Head of caudate nucleus (tissue), 42 donors: ENCODE measurements at regions not wholly inside any gene's neighbourhood (a gene's known extent, or its start where the extent isn't known, plus 50 kb on each side); places are given as distances from the start of the nearest gene placed in this dataset.

Source experiments
- DNase-seq, 42 donors: peaks; one replicate each; pipeline versions ENCODE4 v3.0.0 to v3.0.0-alpha.2; 2020 to 2021; ENCODE audit warnings: mixed read lengths in 7 of 42
- intact Hi-C: fragments of 100-400 bp; cut with DNase I; formaldehyde crosslinking; loops from one replicate; pipeline ENCODE4 v1.15.0; 2022

DNA sequence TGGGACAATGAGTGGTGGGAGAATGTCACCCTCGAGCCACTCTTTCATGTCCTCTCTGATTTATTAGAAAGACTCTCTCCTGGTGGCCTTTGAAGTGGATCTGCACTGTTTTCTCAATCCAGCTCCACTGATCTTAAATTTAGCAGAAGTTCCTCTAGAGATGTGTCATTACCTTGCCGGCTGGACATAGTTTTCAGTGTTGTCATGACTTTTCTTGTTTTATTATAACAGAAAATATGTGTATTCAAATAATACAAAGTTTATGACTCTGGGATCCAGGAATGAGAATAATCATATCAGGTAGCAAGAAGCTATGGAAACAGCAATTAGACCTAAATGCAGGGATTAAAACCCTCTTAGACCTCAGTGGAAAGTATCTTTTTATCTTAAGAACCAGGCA lies 247.5 kb upstream of the ELAC2 start:
- intact Hi-C loops = no loop called here
- DNase-seq = no peak

DNA sequence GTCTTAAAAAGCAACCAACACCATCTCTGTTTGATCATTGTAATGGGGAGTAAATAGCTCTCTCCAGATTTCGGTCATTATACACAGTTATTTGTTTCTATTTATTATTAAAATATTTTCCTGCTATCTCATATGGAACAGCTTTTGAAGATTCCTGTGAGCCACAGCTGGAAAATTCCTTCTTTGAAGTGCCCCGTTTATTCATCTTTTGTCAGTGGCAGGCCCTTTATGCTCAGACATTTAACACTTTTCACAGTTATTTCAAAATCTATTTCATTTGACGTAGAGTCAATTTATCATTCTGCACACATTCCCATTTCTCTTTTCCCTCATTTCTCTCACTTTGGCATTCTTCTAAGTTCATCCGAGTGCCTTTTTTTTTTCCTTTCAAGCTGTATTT lies 245.9 kb upstream of the ELAC2 start:
- DNase-seq = no peak
- intact Hi-C loops = no loop called here

DNA sequence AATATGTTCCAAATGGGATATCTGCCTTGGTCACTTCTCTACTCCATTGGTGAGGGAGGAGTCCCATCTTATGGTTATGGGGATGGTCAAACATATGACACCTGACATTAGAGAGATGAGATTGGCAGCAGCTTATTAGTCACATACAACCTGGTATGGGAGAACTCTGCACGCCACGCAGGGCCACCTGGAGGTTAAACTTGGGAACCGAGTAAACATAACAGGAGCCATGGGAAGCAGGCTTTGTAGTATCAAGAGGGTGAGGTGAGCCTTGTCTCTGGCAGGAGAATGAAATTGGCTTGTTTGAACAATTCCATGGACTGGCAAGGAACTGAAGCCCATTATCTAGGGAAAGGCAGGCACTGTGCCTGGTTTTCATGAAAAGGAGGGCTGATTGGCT lies 238.7 kb upstream of the ELAC2 start:
- no peak for DNase-seq
- intact Hi-C loops = no loop called here

DNA sequence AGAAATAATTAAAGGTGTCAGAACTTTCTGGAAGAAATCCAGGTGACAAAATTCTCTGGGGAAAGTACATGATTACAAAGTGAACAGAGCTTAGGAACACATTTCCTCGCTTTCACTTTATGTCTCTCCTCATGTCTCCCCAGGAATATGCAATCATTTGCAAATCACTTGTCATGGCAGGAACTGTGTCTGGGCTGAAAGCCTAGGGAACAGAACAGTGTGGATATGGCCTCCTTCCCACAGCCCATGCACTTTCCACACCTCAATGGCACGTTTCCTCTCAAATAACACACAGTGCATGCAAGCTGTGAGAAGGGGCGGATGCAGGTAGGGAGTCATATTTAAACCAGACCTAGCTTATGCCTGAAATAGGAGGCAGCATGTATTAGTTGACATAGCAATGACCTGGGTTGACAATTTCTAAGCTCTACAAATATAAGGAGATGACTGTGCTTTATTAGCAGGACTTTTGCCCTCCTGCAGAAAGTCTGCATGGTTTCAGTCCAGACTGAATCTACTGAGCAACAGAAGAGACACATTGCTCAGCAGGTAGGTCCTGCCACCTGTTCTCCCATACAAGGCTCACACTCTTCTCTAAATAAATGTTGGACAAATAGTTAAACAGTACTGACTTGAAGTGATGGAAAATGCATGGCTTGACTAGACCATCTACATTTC lies 236.0 kb upstream of the ELAC2 start:
- DNase-seq = no peak
- intact Hi-C loops = no loop called here

DNA sequence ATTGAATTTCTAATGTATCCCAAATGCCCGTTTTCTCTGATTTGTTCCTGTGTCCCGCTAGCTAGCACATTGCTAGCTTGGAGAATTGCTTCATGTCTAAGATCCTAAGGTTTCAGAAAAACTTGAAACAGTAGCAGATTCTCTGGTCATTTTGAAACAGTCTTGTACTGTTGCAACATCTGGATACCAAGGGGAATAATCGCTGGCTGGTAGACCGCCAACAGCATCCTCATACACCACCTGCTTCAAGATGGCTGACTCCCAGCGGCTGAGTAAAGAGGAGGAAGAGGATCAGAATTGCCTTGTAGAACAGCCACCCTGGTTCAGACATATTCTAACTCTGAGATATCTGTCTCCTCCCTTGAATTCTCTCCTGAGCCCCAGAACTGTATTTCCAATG lies 226.7 kb upstream of the ELAC2 start:
- intact Hi-C loops = no loop called here
- no peak for DNase-seq

DNA sequence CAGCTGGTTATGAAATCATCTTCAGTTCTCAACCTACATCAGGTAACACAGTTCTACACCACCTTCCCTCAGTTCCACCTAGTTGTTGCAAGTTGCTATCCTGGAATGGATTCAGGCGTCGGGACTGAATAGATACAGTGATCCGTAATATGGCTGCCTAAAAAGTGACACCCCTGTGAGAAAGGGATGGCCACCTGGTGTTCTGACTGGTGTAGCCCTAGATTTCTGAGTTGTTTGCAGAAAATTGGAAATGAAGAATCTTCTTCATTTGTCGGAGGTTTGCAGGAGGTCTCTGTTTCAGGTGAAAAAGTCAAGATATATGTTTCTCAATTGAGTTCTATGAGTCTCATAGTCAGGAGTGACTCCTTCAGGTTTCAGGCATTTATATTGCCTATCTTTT lies 225.8 kb upstream of the ELAC2 start:
- intact Hi-C loops = no loop called here
- DNase-seq = no peak

DNA sequence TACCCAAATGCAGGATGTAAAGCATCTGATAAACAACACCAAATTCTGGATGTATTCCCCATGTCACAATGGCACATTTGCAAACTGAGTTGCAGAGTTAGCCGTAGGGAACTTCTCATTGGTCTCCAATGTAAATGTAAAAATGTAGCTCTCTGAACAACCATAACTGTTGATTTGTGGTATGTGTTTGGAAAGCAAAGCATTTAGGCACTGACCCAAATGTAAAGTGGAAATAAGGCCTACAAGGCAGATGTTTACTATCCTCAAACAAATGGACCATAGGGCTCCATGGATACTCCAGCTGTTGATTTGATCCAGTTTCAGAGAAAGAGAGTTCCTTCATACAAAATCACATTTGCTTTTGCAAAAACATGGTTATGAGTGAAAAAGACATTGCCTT lies 223.0 kb upstream of the ELAC2 start:
- DNase-seq = no peak
- intact Hi-C loops = no loop called here

DNA sequence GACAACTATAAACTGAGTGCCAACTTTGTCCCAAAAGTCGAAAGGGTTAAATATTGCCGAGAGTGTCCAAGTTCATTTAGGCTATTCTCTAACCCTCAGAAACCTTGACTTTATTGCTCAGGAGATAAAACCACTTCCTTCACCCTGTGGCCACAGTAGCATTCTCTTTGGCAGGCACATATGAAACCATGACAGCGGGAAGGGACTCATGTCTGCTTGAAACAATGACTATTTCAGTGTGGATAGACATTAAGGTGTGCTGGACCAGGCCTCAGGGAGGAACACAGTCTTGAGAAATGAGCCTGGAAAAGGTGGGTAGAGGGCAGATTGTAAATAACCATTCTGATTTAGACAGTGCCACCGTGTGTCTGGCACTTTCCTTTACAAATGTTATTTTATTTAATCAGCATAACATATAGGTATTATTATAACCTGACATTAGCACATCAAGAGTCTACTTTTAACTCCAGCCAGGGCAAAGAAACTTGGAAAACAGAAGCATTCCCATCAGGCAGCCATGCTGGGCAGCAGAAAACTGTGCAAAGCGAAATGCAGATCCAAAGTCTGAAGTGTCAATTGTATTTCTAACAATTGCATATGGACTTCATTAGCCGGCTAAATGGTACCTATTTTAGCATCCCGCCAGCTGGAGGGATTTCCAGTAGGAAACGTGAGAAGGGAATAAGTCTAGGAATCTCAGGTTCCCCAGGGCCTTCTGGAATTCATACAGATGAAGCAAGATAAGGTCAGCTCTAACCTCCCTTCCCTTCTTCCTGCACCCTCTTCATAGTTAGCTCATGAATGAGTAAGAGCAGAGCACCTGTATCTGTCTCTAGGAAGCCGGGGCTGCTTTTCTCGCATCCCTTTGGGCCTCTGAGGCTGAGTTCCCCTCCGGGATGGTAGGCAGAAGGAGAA lies 212.8 kb upstream of the ELAC2 start:
- DNase-seq = no peak
- intact Hi-C loops = no loop called here

DNA sequence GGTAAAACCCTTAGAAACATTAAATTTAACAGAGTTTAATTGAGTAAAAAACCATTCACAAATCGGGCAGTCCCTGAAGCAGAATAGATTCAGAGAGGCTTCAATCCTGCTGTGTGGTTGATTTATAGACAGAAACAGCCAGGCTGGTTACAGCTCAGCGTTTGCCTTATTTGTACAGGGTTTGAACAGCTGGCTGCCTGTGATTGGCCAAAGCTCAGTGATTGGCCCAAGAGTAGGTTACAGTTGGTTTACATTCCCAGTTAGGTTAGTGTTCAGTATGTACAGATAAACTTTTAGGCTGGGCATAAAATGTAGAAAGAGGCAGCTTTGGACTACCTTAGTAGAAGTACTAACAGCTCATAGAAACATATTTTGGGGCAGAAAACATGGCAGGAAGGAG lies 210.4 kb upstream of the ELAC2 start:
- DNase-seq = no peak
- intact Hi-C loops = no loop called here

DNA sequence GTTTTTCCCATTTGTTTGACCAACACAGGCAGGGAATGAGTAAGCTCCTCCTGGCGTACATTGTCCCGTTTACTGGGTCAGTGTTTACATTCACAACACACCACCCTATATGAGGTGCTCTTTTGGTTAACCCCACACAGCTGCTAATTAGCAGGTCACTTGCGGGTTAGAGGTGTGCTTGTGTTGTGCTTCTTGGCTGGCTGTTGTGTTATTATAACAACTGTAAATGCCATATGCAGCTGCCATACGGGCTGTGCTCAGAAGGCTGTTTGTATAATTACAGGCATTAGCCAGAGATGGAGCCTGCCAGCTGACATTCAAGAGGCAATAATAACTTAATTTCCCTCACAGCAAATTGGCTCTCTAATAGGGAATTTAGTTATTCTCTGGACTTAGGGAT lies 205.1 kb upstream of the ELAC2 start:
- no peak for DNase-seq
- intact Hi-C loops = no loop called here

DNA sequence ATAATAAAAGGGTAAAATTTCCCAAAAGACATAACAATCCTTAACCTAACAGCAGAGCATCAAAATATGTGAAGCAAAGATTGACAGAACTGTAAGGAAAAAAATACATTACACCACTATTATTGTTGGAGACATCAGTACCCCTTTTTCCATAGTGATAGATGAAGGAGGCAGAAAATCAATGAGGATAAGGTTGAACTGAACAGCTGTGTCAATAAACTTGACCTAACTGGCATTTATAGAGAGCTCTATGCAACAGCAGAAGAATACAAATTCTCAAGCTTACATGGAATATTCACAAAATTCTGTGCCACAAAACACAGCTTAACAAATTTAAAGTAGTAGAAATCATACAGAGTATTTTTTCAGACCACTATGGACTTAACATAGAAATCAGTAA lies 195.0 kb upstream of the ELAC2 start:
- intact Hi-C loops = no loop called here
- no peak for DNase-seq

DNA sequence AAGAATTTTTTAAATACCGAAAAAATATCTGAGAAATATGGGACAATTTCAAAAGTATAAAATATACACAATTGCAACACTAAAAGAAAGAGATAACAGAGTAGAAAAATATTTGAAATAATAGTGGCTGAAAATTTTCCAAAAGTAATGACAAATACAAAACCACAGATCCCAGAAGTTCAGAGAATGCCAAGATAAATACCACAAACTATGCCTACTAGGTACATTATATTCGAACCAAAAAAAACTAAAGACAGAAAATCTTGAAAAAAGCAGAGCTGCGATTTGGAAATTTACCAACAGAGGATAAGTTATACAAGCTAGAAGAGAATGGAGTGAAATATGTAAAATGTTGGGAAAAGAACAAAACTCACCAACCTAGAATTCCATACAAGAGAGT lies 191.3 kb upstream of the ELAC2 start:
- intact Hi-C loops = no loop called here
- DNase-seq = no peak

DNA sequence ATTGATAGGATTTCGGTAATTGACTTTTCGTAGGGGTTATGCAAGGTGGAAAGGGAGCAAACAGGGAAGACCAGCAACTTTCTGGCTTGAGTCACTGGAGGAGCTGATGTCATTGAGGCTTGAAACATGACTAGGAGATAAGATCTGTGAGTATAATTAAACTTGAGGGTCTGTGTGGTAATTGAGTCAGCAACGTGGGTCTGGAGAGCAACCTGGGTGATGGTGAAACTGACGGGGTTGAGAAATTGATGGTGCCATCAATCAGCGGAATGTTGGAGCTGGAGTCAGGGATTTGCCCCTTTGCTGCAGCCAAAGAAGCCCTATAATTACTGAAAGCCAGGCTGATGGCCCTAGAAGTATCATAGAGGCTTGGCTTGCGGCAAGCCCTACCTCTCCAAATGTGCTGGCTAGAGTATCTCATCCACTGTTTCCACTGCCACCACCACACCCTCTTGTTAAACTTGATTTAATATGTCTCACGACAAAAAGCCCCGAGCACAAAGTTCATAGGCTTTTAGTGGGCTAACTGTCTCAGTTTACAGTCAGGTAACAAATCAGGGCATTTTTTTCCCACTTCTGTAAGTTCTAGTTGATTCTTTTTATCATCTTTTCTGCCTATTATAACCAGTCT lies 186.9 kb upstream of the ELAC2 start:
- no peak for DNase-seq

DNA sequence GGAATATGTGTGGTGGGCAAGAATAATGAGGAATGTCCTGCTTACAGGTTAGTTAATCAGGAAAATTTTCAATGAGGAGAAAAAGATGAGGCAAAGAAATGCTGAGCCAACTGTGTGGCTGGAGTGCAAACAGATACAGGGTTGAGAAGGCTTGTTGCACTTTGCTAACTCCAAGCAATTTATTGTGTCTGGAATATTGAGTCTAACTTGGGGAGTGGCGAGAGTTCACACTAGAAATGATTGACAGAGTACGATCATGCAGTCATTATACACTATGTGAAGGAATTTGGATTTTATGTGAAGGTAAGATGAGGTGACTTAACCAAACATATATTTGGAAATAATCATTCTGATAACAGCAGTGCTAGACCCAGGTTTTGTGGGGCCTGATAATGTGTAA lies 185.0 kb upstream of the ELAC2 start:
- intact Hi-C loops = no loop called here
- DNase-seq = no peak

More for the DNA sequence above, 186.9 kb upstream of the ELAC2 start:
- intact Hi-C loops = no loop called here

DNA sequence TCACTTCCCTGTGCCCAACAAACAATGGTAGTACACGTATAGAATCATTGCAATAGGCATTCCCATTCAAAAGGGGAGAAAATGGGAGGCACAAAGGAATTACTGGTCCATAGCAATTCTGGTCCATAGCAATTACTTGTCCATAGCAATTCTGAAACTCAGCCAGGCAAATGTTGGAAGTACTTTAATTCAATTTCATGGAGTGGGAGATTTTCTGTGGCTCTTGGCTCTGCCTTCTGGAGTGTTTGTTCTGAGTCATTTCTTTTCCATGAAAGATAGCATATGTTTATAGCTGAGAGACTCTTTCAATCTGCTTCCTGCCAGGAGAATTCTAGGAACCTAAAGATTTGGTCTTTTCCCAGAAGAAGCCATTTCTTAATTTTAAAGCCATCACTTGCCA lies 182.8 kb upstream of the ELAC2 start:
- intact Hi-C loops = no loop called here

DNA sequence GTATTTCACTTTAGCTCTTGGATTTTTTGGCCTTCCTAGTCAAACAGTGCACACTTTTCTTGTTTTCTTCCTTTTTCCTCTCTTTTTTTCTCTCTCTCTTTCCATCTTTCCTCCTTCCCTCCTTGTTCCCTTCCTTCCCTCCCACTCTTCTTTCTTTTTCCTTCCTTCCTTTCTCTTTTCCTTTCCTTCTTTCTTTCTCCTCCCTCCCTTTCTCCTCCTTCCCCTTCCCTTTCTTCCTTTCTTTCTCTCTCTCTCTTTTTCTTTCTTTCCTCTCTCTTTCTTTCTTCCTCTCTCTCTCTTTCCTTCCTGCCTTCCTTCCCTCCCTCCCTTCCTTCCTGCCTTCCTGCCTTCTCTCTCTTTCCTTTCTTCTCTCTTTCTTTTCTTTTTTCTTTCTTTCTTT lies 181.6 kb upstream of the ELAC2 start:
- intact Hi-C loops = no loop called here
- no peak for DNase-seq

More for the DNA sequence above, 182.8 kb upstream of the ELAC2 start:
- DNase-seq = no peak

DNA sequence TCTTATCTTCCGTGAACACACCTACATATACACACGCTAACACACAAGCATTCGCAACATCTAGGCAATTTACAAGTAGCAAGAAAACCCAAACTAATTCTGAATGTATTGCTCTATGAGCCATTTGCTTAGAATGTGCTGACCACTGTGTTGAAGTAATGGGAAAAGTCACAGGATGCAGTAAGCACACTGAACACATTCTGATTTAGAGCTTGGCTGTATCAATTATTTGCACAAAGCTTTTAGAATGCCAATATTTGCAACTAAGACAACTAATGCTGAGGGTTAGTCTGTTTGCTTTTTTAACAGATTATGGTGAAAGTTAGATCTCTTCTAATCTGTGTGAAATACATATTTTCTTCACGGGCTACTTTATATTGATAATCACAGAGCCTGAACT lies 179.8 kb upstream of the ELAC2 start:
- intact Hi-C loops = no loop called here
- DNase-seq = no peak

DNA sequence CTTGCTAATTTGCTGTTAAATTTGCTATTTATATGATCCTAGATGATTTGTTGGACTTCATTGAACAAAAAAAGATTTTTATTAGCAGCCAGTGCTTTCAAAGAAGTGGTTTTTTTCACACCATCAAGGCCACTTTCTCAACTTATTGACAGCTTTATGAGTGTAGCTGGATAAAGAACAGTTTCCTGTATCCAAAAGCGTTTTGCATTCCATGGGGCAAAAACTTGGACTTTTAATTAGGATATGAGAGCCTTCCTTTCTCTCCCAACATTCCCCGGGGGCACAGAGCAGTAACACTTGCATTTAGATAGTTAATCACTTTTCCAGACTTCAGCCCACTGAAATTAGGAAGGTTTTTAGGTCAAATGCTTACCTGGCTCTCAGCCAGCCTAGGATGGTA lies 177.1 kb upstream of the ELAC2 start:
- no peak for DNase-seq
- intact Hi-C loops = no loop called here

DNA sequence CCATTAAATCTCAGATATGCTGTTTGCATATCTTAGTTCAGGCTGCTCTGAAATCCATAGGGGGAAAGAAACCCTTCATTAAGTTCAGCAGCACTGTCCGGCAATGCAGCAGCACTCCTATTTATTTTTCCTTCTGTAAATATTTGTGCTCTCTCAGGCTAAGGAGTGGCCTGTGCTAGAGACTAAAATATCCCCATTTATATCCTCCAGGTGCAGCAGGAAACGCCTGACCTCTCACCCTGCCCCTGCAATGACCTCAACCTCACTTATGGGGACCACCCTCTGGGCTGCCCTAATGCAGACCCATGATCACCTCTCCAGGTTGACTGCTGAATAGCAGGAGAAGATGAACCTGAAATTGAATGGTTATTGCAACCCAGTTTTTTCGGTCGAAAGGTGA lies 165.0 kb upstream of the ELAC2 start:
- intact Hi-C loops = no loop called here

DNA sequence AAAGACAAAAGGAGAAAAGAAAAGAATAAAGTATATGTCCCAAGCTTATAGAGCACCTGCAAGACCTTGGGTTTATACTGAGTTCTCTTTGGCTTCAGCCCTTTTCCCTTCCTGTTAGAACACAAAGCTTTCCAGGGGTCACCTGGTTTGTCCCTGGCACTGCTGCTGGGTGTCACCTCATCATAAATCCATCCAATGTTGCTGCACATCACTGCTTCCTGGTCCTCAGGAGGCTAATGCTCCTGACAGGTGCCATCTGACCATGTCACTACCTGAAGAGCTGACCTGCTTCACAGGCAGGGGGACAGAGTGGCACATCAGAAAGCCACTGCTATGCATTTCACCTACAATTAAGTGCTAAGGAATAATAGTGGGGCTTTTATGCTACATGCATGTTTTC lies 164.6 kb upstream of the ELAC2 start:
- DNase-seq = no peak
- intact Hi-C loops = no loop called here

More for the DNA sequence above, 165.0 kb upstream of the ELAC2 start:
- no peak for DNase-seq
